NCI-H2081 (cell line): ENCODE measurements at regions not wholly inside any gene's neighbourhood (a gene's known extent, or its start where the extent isn't known, plus 50 kb on each side); places are given as distances from the start of the nearest gene placed in this dataset.

Experiments used
- DNase-seq, 2 experiments: peaks; one replicate each; lab custom pipeline; 2025; lab: John Stamatoyannopoulos, UW

DNA sequence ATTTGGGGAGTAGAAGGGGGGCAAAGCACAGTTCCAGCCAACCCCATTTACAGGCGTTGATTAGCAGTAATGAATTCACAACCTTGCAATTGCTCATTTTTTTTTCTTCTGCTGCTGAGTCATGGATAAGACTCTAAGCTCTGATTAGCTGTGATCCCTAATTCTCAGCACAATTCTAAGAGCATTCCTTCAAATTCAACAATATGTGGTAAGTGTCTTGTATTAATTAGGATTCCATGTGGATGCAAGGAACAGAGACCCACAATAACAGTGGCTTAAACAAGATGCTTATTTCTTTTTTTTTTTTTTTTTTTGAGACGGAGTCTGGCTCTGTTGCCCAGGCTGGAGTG is 133.4 kb downstream of the PALM2AKAP2 start:
- no peak for DNase-seq

DNA sequence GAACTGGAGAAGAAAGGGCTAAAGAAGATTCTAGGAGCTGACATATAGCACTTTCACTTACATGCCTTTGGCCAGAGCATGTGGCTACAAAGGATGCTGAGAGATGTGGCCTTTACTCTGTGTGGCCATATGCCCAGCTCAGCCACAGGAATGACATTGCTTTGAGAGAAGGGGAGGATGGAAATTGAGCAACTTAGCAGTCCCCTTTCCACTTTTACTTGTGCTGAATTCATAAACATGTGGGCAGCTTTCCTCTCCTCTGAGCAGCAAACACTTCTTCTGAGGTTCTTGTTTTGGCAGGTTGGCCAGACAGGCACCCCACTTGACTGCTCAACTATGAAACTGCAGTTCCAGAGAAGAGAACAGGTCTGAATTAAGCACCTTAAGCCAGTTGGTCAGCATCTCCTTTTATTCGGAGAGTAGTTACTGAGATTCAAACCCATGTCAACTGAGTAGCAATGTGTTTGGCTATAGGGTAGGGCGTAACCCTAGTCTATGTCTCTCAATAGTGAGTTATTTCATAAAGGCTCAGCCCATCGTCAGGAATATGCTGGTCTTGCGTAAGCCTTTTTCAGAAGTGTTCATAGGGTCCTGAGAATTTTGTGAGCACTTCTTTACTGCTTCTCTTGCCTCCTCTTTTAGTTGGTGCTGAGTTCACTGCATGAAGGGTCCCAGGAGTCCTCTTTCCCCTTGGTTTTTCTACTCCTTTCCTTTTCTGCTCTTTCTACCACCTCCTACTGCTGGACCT is 134.5 kb downstream of the PALM2AKAP2 start:
- DNase-seq, result no peak

DNA sequence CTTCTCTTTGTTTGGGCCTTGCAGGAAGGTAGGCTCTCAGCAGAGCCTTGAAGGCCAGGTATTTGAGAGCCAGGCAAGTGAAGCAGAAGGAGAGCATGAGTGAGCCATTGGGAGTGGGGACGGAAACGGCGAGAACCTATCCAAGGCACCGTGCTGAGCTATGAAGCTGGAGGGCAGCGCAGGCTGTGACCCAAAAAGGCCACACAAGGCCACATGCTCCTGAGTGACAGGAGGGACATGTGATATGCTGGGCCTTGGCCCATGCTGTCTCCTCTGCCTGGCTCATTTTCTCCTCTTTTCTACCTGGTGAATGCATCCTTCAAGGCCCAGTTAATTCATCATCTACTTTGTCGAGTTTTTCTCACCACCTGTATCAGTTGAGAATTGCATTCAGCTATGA is 136.3 kb downstream of the PALM2AKAP2 start:
- DNase-seq, result no peak

DNA sequence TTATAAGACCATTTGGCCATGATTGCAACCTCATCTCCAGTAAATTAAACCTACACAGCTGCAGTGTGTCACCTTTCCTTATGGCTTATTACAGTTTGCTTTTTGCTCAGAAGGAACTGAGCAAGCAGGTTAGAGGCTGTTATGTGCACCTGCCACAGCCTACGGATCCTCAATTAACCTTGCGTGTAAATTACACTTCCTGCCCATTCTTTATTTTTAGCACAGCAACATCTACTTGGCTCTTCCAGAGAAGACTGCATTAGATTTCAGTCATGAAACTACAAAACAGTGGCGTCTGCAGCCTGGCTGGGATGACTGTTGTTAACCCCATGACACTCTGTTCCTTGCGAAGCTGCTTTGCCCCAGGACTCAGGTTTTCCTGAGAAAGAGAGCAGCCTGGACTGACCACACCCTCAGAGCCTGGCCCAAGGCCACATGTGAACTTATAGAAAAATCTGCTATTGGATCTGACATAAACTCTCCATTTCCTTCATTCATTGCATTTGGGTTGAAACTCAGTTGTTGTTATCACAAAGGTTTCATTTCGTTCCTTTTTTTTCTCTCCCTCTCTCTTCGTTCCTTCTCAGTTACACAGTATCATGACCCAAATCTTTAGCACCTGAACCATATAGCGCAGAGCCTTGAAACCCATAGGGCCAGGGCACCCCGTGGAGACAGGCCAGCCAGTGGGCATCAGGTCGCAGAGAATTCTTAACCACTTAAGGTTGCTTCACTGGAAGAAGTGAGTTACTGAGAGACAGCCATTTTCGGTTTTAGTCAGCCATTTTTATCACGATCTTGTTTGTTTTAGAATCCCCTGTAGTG is 138.6 kb downstream of the PALM2AKAP2 start:
- DNase-seq, result peak; percentile 66 to 91

DNA sequence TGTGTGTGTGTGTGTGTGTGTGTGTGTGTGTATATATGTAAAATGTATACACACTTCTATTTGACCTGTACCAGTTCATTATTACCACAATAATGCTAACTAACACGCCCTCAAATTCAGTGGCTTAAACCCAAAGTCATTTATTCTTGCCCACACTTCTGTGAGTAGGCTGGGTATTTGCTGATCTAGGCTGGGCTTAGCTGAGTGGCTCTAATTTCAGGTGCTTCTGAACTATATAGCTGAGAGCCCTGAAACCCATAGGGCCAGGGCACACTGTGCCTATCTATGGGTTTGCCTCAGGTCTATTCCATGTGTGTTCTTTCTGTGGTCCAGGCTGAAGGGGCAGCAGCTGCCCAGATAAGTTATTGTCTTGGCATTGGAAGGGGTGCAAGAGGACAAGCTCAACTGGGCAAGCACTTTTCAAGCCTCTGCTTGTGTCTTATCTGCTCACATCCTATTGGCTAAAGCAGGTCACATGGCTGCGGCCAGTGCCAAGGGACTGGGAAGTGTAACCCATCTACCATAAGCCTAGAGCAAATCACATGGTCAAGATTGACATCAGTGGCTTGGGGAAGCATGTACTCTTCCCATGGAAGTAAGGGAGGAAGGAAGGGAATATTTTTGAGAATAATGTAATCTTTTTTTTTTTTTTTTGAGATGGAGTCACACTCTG is 139.9 kb downstream of the PALM2AKAP2 start:
- DNase-seq, result no peak

DNA sequence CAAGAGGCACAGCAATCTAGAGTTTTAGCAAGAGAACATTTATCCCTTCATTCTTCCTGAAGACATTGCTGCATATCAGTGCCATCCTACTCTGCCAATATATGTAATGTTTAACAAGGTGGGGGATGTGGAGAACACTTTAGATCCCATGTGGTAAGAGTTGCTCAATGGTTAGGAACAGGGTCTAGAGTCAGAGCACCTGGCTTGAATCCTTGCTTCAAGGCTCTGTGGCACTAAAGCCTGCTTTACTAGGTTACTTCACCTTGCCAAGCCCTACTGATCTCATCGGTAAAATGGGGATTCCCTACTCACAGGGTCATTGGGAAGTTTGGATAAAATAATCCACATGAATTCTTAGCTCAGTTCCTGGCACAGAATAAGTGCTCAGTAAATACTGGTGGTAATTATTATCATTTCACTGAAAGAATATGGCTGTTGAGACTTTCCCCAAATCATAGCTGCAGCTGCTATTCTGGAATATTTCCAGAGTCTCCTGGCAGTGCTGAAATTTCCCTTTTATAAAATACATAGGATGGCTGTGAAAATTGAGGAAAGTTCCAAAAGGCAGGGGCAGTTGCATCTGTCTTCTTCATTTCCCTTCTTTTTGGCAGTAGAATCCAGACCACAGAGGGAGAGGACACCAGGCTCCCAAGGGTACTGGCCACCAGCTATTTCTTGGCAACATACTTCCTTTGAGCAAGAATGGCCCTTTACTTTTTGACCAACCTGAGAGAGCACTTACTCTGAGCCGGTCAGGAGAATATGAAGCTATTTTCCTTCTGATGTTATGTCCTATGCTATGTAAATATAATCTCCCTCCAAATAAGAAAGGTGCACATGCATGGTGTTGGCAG is 142.8 kb downstream of the PALM2AKAP2 start:
- DNase-seq, result peak in 1 of 2 experiments; percentile 55

DNA sequence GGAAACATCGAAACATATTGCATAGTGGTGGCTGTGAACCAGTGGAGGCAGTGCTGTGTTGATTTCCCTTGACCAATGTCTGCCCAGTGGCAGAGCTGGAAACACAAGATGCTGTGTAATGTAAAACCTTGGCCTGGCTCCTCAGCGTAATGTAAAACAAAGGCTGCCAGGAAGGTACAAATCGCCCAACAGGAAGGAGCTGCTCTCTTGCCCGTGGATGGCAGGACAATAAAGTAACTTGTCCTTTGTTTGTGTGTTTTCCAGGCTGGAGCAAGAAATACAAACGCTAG is 143.4 kb downstream of the PALM2AKAP2 start:
- DNase-seq, result peak in 1 of 2 experiments; percentile 16

DNA sequence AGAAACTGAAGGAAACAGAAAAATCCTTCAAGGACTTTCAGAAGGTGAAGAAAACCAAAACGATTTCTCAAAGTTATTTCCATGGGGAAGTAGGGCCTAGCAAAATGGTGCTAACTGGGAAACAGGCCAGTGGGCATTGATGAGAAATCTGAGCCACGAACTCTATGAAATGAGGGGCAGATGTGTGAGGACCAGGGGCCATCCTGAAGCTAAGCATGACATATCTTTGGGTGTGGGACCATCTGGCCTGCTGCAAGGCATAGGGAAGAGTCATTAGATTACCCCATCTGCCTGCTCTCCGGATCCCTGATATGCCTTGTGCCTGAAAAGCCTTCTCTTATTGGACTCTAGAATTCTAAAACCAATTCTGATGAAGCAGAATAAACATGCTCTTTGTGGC is 143.8 kb downstream of the PALM2AKAP2 start:
- DNase-seq, result peak in 1 of 2 experiments; percentile 48

DNA sequence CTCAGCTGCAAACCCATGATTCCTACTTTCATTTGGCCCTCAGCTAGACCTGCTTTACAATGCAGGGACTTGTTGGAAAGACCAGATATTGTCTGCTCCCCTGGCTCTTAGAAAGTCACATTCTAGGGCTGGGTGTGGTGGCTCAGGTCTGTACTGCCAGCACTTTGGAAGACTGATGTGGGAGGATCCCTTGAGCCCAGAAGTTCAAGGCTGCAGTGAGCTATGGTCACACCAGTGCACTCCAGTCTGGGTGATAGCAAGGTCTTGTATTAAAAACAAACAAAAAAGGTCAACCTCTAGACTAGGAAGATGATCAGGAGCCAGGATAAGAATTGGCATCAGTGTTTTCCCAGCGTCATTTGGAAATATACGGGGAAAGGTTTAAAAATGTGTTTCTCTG is 145.8 kb downstream of the PALM2AKAP2 start:
- no peak for DNase-seq

DNA sequence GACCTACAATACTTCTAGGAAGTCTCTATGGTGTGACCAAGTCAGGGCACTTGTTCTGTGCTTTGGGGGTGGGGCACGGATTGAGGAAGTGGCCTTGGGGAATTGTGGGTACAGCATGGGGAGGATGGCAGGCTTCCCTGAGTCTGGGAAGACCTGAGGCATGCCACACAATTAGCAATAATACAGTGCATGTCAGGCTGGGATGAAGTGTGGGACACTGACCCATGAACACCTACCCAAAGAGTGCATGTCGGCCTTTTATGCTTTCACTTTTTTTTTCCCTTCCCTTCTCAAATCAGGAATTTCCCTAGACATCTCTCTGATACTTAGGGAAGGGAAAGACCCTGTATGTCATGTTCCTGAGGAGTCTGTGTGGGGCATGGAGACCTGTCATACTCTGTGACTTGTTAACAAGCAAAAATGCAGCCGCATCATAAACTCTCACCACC is 146.4 kb downstream of the PALM2AKAP2 start:
- DNase-seq, result no peak

DNA sequence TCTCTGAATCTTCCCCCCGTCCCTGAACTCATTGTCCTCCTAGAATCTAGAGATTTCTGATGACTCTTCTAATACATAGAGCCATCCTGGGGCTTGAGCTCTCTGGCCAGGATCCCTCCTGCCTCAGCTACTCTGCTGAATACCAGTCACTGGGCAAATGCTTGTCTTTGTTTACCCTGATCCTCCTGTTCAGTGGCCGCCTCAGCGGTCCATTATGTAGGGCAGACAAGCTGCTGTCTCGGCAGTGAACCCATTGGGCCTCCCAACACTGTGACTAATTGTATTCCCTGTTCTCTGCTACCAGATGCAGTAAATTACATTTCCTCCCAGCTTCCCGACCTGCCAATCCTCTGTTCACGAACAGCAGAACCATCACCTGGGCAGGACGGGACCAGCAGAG is 151.6 kb downstream of the PALM2AKAP2 start:
- DNase-seq, result no peak

DNA sequence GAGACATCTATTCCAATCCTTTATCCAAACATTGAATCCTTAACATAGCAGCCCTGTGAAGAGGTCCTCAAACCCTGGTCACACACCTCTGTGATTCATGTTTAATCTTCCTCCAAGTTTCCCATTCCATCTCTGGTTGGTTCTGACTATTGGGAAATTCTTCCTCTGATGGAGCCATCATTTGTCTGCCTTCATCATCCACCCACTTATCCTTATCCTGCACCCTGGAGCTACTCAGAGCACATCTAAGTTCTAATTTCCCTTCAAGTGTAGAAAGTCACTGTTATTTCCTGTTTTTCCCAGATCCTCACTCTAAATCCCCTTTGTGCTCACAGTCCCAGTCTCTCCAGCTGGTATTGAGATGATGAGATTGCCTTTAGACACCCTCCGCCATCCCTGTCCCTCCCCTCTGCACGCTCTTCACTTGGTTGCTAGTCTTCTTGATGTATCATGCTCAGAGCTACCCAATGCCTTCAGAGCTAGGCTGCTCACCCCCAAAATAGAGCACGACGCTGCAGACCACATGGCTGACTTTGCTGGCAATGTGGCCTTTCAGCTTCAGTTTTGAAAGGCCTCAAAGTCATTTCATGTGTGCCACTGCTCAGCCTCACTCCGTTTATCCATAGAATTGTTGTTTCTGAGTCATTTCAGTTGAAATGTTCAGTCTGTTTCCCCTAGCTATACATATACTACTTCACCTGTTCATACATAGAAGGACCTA is 154.3 kb downstream of the PALM2AKAP2 start:
- no peak for DNase-seq

DNA sequence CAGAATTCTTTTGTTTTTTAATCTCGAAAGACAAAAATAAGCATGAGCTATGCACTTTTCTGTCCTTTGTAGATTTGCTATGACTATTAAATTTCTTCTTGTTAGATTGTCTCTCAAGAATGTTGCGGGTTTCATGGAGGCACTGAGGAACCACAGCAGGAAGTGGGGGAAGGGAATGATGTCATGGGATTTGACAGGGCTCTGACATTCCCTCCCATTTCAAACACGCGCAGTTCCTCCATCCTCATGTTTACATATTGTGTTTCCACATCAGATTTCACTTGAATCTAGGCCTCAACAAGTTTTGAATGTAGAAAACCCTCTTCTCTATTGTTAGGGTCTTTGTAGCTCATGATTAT is 154.8 kb downstream of the PALM2AKAP2 start:
- DNase-seq, result no peak

DNA sequence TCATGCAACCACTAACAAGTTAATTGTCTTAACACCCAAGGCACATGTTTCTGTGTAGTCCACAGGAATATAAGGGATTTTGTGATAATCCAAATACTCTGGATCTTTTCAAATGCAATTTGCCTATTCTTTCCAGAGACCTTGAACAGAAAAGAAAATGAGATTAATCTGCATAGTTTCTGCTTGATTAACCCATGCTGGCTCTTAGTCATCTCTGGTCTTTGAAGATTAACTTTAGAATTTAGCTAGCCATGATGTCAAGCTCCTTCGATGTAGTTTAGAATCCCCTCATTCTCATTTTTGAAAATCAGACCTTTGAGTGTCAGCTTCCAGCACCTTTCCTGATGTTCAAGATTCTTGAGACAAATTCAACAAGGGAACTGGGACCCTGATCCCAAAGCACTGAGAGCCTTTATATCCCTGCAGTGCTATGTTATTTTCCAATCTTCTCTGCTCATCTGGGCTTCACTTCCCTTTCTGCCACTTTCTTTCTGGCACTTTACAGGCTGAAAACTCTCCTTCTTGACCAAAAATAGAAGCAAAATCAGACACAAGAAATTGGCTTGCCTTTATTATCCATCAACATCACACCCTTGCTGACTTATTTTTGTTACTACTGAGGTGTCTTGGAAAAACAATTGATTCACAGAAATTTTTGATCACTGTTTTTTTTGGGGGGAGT is 155.5 kb downstream of the PALM2AKAP2 start:
- DNase-seq, result no peak

DNA sequence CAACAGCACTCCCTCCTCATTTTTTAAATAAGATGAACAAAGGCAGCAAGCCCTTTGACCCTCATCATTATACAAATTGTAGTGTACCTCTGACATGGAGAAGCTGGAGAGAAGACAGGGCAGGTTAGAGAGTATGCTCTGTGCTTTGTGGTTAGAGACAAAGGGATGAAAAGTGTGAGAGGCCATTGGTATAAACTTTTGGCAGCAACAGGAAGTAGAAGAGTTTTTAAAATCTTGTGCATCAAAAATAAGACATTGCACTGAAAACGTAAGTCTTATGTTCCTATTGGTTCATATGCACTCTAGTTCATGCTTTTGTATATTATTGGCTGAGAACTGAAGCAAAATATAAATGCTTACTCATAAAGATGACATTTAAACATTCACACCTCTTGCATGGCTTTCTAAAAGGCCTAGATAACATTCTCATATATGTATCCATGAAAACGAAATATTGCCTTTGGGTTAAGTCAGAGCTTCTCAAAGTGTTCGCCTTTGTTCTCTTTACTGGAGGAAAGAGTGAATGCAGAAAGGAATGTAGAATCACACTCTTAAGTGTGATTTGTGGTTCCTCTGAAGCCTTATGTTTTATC is 158.0 kb downstream of the PALM2AKAP2 start:
- DNase-seq, result no peak

DNA sequence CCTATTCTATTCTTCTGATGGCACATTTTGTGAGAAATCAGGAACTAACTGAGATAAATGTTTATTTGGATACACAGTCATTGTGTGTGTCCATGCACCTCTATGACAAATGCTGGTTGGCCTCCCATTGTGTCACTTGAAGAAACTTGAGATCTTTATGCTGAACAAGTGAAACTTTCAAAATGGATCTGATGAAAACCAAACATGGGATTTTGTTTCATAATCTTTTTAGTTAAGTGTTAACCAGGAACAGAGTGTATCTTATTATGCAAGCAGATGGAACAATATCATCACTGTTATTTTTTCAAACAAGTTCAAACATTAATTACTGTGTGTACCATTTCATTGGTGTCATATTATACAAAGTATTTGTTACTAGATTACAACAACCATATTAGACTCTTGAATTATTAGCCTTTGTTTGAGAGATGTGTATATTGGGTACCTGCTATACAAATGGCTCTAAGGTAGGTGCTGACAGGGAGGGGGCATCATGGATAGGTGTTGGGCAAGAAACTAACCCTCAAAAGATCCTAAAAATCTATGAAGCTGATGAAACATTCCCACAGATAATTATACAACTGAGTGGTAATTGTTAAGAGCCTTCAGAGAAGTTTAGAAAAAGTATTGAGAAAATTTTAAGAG is 159.8 kb downstream of the PALM2AKAP2 start:
- no peak for DNase-seq

DNA sequence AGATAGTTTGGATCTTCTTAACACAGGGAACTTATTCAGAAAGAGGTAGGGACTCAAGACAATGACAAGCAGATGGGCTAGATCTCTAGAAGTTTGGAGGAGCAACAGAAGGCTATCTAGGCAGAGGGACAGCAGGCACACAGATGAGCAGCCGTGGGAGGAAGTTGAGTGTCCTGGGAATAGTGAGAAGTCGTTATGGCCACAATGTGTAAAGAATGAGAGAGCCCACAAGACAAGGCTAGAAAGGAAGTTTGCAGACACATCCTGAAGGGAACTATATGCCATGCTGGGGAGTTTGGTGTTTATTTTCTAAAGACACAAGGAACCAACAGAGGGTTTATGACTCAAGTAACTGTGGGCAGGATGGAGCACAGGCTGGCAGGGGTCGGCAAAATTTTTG is 160.6 kb downstream of the PALM2AKAP2 start:
- no peak for DNase-seq

DNA sequence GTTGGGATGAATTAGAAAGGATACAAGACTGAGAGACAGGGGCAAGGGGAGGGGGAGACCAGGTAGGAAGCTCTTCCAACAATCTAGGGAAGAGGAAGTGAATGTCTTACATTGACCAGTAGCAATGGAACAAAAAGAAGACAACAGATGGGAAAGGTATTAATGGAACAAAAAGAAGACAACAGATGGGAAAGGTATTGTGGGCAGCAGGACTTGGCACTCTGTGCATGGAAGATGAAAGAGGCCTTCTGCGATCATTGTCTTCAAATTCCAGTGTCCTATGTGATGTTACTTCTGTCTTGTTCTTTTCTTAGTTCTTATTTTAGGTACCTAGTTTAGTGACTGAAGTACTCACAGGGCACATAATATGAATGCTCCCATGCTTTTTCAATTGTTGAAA is 161.8 kb downstream of the PALM2AKAP2 start:
- DNase-seq, result no peak

DNA sequence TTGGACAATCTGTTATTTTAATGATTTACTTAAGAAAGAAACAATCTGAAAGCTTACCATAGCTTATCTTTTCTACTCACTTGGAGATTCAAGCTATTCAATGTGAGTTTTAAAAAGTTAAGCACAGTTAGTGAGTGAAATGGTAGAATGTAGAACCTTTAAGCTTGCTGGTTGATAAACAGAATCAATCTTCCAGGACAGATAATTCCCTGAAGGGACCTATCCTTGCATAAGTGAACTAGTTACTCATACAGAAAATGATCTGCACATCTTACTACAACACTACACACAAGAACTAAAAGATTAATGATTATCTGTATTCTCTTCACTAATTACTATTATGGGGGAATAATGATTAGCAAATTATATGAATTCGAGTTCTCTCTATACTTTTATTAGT is 165.6 kb downstream of the PALM2AKAP2 start:
- DNase-seq, result no peak

DNA sequence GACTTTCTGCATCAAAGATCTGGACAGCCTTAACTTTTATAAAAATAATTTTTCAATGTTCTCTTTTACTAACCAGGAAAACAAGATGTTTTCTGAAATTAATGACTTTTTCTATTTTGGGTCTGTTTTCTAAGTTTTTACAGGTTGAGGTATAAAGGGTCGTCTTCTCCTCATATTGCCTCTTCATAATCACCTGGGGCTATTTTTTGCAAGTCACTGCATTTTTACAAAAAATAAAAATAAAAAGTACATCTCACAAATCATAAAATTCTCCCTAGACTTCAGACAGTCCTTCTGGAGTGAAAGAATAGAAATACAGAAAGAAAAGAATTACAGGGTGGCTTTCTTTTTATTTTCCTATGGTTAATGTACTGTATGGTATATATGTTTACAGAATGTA is 168.5 kb downstream of the PALM2AKAP2 start:
- no peak for DNase-seq
